ENCODE measurements at regions not wholly inside any gene's neighbourhood (a gene's known extent, or its start where the extent isn't known, plus 50 kb on each side); places are given as distances from the start of the nearest gene placed in this dataset.

- DNase-seq, result no peak
- H3K36me3 ChIP-seq (ENCODE audit: control insufficient read depth, insufficient read depth, low read length), result no peaks in the 10 kb centered on the region
- ATAC-seq (ENCODE audit: low read depth in 2 of 2), result no peak
- H3K4me3 ChIP-seq (ENCODE audit: low read depth, low read length), result no peak overlapping the region
- H3K27me3 Mint-ChIP-seq, result no peaks in the 10 kb centered on the region
- no peaks in the 10 kb centered on the region for H3K36me3 Mint-ChIP-seq
- H3K4me1 Mint-ChIP-seq, result no peaks in the 10 kb centered on the region
- no peak overlapping the region for H3K4me3 Mint-ChIP-seq
- H3K27ac Mint-ChIP-seq, result no peak overlapping the region
- no peaks in the 10 kb centered on the region for H3K27me3 ChIP-seq (ENCODE audit: control insufficient read depth, insufficient read depth, low read length)
- H3K27ac ChIP-seq (ENCODE audit: insufficient read depth, low read length, poor library complexity, severe bottlenecking), result no peak overlapping the region
- H3K9me3 ChIP-seq (ENCODE audit: control insufficient read depth in 2 of 2, low read length in 2 of 2), result no peaks in the 10 kb centered on the region
- H3K4me1 ChIP-seq (ENCODE audit: control insufficient read depth, insufficient read depth, low read length, poor library complexity, severe bottlenecking), result no peaks in the 10 kb centered on the region
- peaks cover 0 to 32% (median 9%) of the 10 kb centered on the region in 7 donors for H3K9me3 Mint-ChIP-seq
Observed at GRCh38 chr2:155060896-155061295, 362.4 kb downstream of the KCNJ3 start.

GRCh38 chr2:155054712-155055111 is 356.2 kb downstream of the KCNJ3 start:
- Mint-ChIP-seq H3K4me1 (no peaks in the 10 kb centered on the region), H3K9me3 (peaks cover 0 to 11% (median 5%) of the 10 kb centered on the region in 7 donors), H3K27me3 (no peaks in the 10 kb centered on the region), H3K4me3 (no peak overlapping the region), H3K36me3 (no peaks in the 10 kb centered on the region), H3K27ac (no peak overlapping the region)
- no peak for DNase-seq
- Histone ChIP-seq H3K27me3 (ENCODE audit: control insufficient read depth, insufficient read depth, low read length) (no peaks in the 10 kb centered on the region), H3K4me1 (ENCODE audit: control insufficient read depth, insufficient read depth, low read length, poor library complexity, severe bottlenecking) (no peaks in the 10 kb centered on the region), H3K4me3 (ENCODE audit: low read depth, low read length) (no peak overlapping the region), H3K27ac (ENCODE audit: insufficient read depth, low read length, poor library complexity, severe bottlenecking) (no peak overlapping the region), H3K9me3 (ENCODE audit: control insufficient read depth in 2 of 2, low read length in 2 of 2) (no peaks in the 10 kb centered on the region), H3K36me3 (ENCODE audit: control insufficient read depth, insufficient read depth, low read length) (no peaks in the 10 kb centered on the region)
- ATAC-seq (ENCODE audit: low read depth in 2 of 2), result no peak

- ATAC-seq (ENCODE audit: low read depth in 2 of 2) (no peak), DNase-seq (no peak)
- Mint-ChIP-seq H3K9me3 (peaks cover 0 to 7% (median 3%) of the 10 kb centered on the region in 7 donors), H3K4me1 (no peaks in the 10 kb centered on the region), H3K27ac (no peak overlapping the region), H3K4me3 (no peak overlapping the region), H3K36me3 (no peaks in the 10 kb centered on the region), H3K27me3 (no peaks in the 10 kb centered on the region)
- H3K4me3 ChIP-seq (ENCODE audit: low read depth, low read length), result no peak overlapping the region
- no peaks in the 10 kb centered on the region for H3K36me3 ChIP-seq (ENCODE audit: control insufficient read depth, insufficient read depth, low read length)
- no peaks in the 10 kb centered on the region for H3K27me3 ChIP-seq (ENCODE audit: control insufficient read depth, insufficient read depth, low read length)
- H3K4me1 ChIP-seq (ENCODE audit: control insufficient read depth, insufficient read depth, low read length, poor library complexity, severe bottlenecking), result no peaks in the 10 kb centered on the region
- H3K9me3 ChIP-seq (ENCODE audit: control insufficient read depth in 2 of 2, low read length in 2 of 2), result peaks cover 0 to 3% of the 10 kb centered on the region in 2 experiments
- no peak overlapping the region for H3K27ac ChIP-seq (ENCODE audit: insufficient read depth, low read length, poor library complexity, severe bottlenecking)
Observed at GRCh38 chr2:155043097-155043496, 344.6 kb downstream of the KCNJ3 start.

- Mint-ChIP-seq H3K4me3 (no peak overlapping the region), H3K36me3 (no peaks in the 10 kb centered on the region), H3K9me3 (peaks cover 4 to 14% (median 6%) of the 10 kb centered on the region in 7 donors), H3K27ac (no peak overlapping the region), H3K4me1 (no peaks in the 10 kb centered on the region), H3K27me3 (no peaks in the 10 kb centered on the region)
- H3K36me3 ChIP-seq (ENCODE audit: control insufficient read depth, insufficient read depth, low read length), result no peaks in the 10 kb centered on the region
- no peak for ATAC-seq (ENCODE audit: low read depth in 2 of 2)
- peaks cover 4% of the 10 kb centered on the region in 2 experiments for H3K9me3 ChIP-seq (ENCODE audit: control insufficient read depth in 2 of 2, low read length in 2 of 2)
- H3K4me1 ChIP-seq (ENCODE audit: control insufficient read depth, insufficient read depth, low read length, poor library complexity, severe bottlenecking), result no peaks in the 10 kb centered on the region
- DNase-seq, result no peak
- no peak overlapping the region for H3K27ac ChIP-seq (ENCODE audit: insufficient read depth, low read length, poor library complexity, severe bottlenecking)
- no peaks in the 10 kb centered on the region for H3K27me3 ChIP-seq (ENCODE audit: control insufficient read depth, insufficient read depth, low read length)
- no peak overlapping the region for H3K4me3 ChIP-seq (ENCODE audit: low read depth, low read length)
Observed at GRCh38 chr2:155035308-155035707, 336.8 kb downstream of the KCNJ3 start.

- Histone ChIP-seq H3K36me3 (ENCODE audit: control insufficient read depth, insufficient read depth, low read length) (no peaks in the 10 kb centered on the region), H3K4me1 (ENCODE audit: control insufficient read depth, insufficient read depth, low read length, poor library complexity, severe bottlenecking) (no peaks in the 10 kb centered on the region), H3K4me3 (ENCODE audit: low read depth, low read length) (no peak overlapping the region), H3K9me3 (ENCODE audit: control insufficient read depth in 2 of 2, low read length in 2 of 2) (peaks cover 4% of the 10 kb centered on the region in 2 experiments), H3K27ac (ENCODE audit: insufficient read depth, low read length, poor library complexity, severe bottlenecking) (no peak overlapping the region), H3K27me3 (ENCODE audit: control insufficient read depth, insufficient read depth, low read length) (no peaks in the 10 kb centered on the region)
- Mint-ChIP-seq H3K27ac (no peak overlapping the region), H3K9me3 (peaks cover 2 to 18% (median 9%) of the 10 kb centered on the region in 7 donors), H3K4me1 (no peaks in the 10 kb centered on the region), H3K4me3 (no peak overlapping the region), H3K27me3 (no peaks in the 10 kb centered on the region), H3K36me3 (no peaks in the 10 kb centered on the region)
- DNase-seq, result no peak
- no peak for ATAC-seq (ENCODE audit: low read depth in 2 of 2)
Observed at GRCh38 chr2:155033652-155034051, 335.2 kb downstream of the KCNJ3 start.

GRCh38 chr2:155030296-155030695 is 331.8 kb downstream of the KCNJ3 start:
- Mint-ChIP-seq H3K27me3 (no peaks in the 10 kb centered on the region), H3K4me1 (no peaks in the 10 kb centered on the region), H3K36me3 (no peaks in the 10 kb centered on the region), H3K27ac (no peak overlapping the region), H3K4me3 (no peak overlapping the region), H3K9me3 (peaks cover 0 to 14% (median 8%) of the 10 kb centered on the region in 7 donors)
- Histone ChIP-seq H3K9me3 (ENCODE audit: control insufficient read depth in 2 of 2, low read length in 2 of 2) (no peaks in the 10 kb centered on the region), H3K27ac (ENCODE audit: insufficient read depth, low read length, poor library complexity, severe bottlenecking) (no peak overlapping the region), H3K4me3 (ENCODE audit: low read depth, low read length) (no peak overlapping the region), H3K4me1 (ENCODE audit: control insufficient read depth, insufficient read depth, low read length, poor library complexity, severe bottlenecking) (no peaks in the 10 kb centered on the region), H3K27me3 (ENCODE audit: control insufficient read depth, insufficient read depth, low read length) (no peaks in the 10 kb centered on the region), H3K36me3 (ENCODE audit: control insufficient read depth, insufficient read depth, low read length) (no peaks in the 10 kb centered on the region)
- ATAC-seq (ENCODE audit: low read depth in 2 of 2) (no peak), DNase-seq (no peak)

GRCh38 chr2:155026651-155027174 is 328.2 kb downstream of the KCNJ3 start:
- H3K36me3 ChIP-seq (ENCODE audit: control insufficient read depth, insufficient read depth, low read length), result no peaks in the 10 kb centered on the region
- H3K27me3 ChIP-seq (ENCODE audit: control insufficient read depth, insufficient read depth, low read length), result no peaks in the 10 kb centered on the region
- peaks cover 2 to 12% (median 4%) of the 10 kb centered on the region in 7 donors for H3K9me3 Mint-ChIP-seq
- no peak overlapping the region for H3K4me3 ChIP-seq (ENCODE audit: low read depth, low read length)
- H3K4me1 ChIP-seq (ENCODE audit: control insufficient read depth, insufficient read depth, low read length, poor library complexity, severe bottlenecking), result no peaks in the 10 kb centered on the region
- no peak overlapping the region for H3K27ac Mint-ChIP-seq
- no peak overlapping the region for H3K27ac ChIP-seq (ENCODE audit: insufficient read depth, low read length, poor library complexity, severe bottlenecking)
- DNase-seq (no peak), ATAC-seq (ENCODE audit: low read depth in 2 of 2) (no peak)
- H3K27me3 Mint-ChIP-seq, result no peaks in the 10 kb centered on the region
- H3K4me1 Mint-ChIP-seq, result no peaks in the 10 kb centered on the region
- H3K4me3 Mint-ChIP-seq, result no peak overlapping the region
- no peaks in the 10 kb centered on the region for H3K36me3 Mint-ChIP-seq
- H3K9me3 ChIP-seq (ENCODE audit: control insufficient read depth in 2 of 2, low read length in 2 of 2), result no peaks in the 10 kb centered on the region

- no peak for DNase-seq
- Mint-ChIP-seq H3K4me1 (no peaks in the 10 kb centered on the region), H3K9me3 (peaks cover 2 to 10% (median 4%) of the 10 kb centered on the region in 7 donors), H3K27me3 (no peaks in the 10 kb centered on the region), H3K36me3 (no peaks in the 10 kb centered on the region), H3K27ac (no peak overlapping the region), H3K4me3 (no peak overlapping the region)
- Histone ChIP-seq H3K9me3 (ENCODE audit: control insufficient read depth in 2 of 2, low read length in 2 of 2) (no peaks in the 10 kb centered on the region), H3K36me3 (ENCODE audit: control insufficient read depth, insufficient read depth, low read length) (no peaks in the 10 kb centered on the region), H3K27me3 (ENCODE audit: control insufficient read depth, insufficient read depth, low read length) (no peaks in the 10 kb centered on the region), H3K4me3 (ENCODE audit: low read depth, low read length) (no peak overlapping the region), H3K27ac (ENCODE audit: insufficient read depth, low read length, poor library complexity, severe bottlenecking) (no peak overlapping the region), H3K4me1 (ENCODE audit: control insufficient read depth, insufficient read depth, low read length, poor library complexity, severe bottlenecking) (no peaks in the 10 kb centered on the region)
- no peak for ATAC-seq (ENCODE audit: low read depth in 2 of 2)
Observed at GRCh38 chr2:155023674-155024073, 325.2 kb downstream of the KCNJ3 start.

Measured in CD4-positive, CD25-positive, alpha-beta regulatory T cell (primary cell).